GM20000 (cell line): ENCODE measurements at regions not wholly inside any gene's neighbourhood (a gene's known extent, or its start where the extent isn't known, plus 50 kb on each side); places are given as distances from the start of the nearest gene placed in this dataset.

Experiments used
- DNase-seq: peaks from one replicate; pipeline ENCODE4 v3.0.0; 2012; ENCODE audit warnings: low spot score
- CTCF ChIP-seq: IDR thresholded peaks from 2 replicates; pipeline ENCODE4 v1.5.1; 2012; ENCODE audit warnings: mild to moderate bottlenecking, control low read depth; ENCODE audit errors: extremely low read depth, missing control alignments

GRCh38 chr15:98444138-98444537 is 204.2 kb upstream of the IGF1R start:
- no peak for DNase-seq

GRCh38 chr15:98445315-98445714 is 203.0 kb upstream of the IGF1R start:
- DNase-seq, result peak; percentile 1
- TF ChIP-seq CTCF, result no peak

More at GRCh38 chr15:98444138-98444537, 204.2 kb upstream of the IGF1R start:
- no peak for TF ChIP-seq CTCF

GRCh38 chr15:98446083-98446482 is 202.3 kb upstream of the IGF1R start:
- DNase-seq, result no peak
- TF ChIP-seq CTCF, result no peak

GRCh38 chr15:98447069-98447468 is 201.3 kb upstream of the IGF1R start:
- no peak for DNase-seq
- no peak for TF ChIP-seq CTCF

- TF ChIP-seq CTCF, result no peak
- DNase-seq, result no peak
Observed at GRCh38 chr15:98451236-98451635, 197.1 kb upstream of the IGF1R start.

- DNase-seq, result no peak
- no peak for TF ChIP-seq CTCF
Observed at GRCh38 chr15:98452238-98452637, 196.1 kb upstream of the IGF1R start.

GRCh38 chr15:98455904-98456303 is 192.4 kb upstream of the IGF1R start:
- no peak for DNase-seq
- no peak for TF ChIP-seq CTCF
